HFFc6 (cell line): ENCODE measurements at regions not wholly inside any gene's neighbourhood (a gene's known extent, or its start where the extent isn't known, plus 50 kb on each side); places are given as distances from the start of the nearest gene placed in this dataset.

Experiments
- DNase-seq: peaks from one replicate; pipeline ENCODE4 v3.0.0-alpha.2; 2018
- H3K27ac Mint-ChIP-seq: 2 replicates; pipeline ENCODE4 v1.8.0; 2020; ENCODE audit warnings: mild to moderate bottlenecking, mixed read lengths
- H3K27me3 Mint-ChIP-seq: 2 replicates; pipeline ENCODE4 v1.8.0; 2021; ENCODE audit warnings: mild to moderate bottlenecking, moderate library complexity, mixed read lengths; ENCODE audit not compliant: insufficient read depth
- H3K36me3 Mint-ChIP-seq: 2 replicates; pipeline ENCODE4 v1.8.0; 2021; ENCODE audit warnings: low read depth, mixed read lengths
- H3K4me1 Mint-ChIP-seq: 2 replicates; pipeline ENCODE4 v1.8.0; 2020; ENCODE audit warnings: low read depth, mixed read lengths
- H3K4me3 Mint-ChIP-seq: 2 replicates; pipeline ENCODE4 v1.8.0; 2020; ENCODE audit warnings: mild to moderate bottlenecking, moderate library complexity, mixed read lengths
- H3K9me3 Mint-ChIP-seq: 2 replicates; pipeline ENCODE4 v1.8.0; 2020; ENCODE audit warnings: mild to moderate bottlenecking, mixed read lengths
- TF ChIP-seq, protein P1 (sequence below): fragments of 200-600 bp; sonication (generic); IDR thresholded peaks from 2 replicates; pipeline ENCODE4 v1.5.0; 2021; ENCODE audit warnings: antibody characterized with exemption, mild to moderate bottlenecking

GRCh38 chr11:37642296-37642695 is 1044.3 kb upstream of the RAG2 start:
- DNase-seq, result no peak
- H3K4me1 Mint-ChIP-seq, result no peaks in the 10 kb centered on the region
- H3K36me3 Mint-ChIP-seq, result no peaks in the 10 kb centered on the region
- TF ChIP-seq, protein P1, sequence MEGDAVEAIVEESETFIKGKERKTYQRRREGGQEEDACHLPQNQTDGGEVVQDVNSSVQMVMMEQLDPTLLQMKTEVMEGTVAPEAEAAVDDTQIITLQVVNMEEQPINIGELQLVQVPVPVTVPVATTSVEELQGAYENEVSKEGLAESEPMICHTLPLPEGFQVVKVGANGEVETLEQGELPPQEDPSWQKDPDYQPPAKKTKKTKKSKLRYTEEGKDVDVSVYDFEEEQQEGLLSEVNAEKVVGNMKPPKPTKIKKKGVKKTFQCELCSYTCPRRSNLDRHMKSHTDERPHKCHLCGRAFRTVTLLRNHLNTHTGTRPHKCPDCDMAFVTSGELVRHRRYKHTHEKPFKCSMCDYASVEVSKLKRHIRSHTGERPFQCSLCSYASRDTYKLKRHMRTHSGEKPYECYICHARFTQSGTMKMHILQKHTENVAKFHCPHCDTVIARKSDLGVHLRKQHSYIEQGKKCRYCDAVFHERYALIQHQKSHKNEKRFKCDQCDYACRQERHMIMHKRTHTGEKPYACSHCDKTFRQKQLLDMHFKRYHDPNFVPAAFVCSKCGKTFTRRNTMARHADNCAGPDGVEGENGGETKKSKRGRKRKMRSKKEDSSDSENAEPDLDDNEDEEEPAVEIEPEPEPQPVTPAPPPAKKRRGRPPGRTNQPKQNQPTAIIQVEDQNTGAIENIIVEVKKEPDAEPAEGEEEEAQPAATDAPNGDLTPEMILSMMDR, result no peak
- no peak overlapping the region for H3K4me3 Mint-ChIP-seq
- no peaks in the 10 kb centered on the region for H3K9me3 Mint-ChIP-seq
- H3K27ac Mint-ChIP-seq, result no peak overlapping the region
- no peaks in the 10 kb centered on the region; the same call in 1 of the 2 replicates for H3K27me3 Mint-ChIP-seq

- no peaks in the 10 kb centered on the region for H3K4me1 Mint-ChIP-seq
- H3K36me3 Mint-ChIP-seq, result no peaks in the 10 kb centered on the region
- TF ChIP-seq, protein P1, result no peak
Measured at GRCh38 chr11:37632748-37633147, 1034.7 kb upstream of the RAG2 start.

GRCh38 chr11:37630866-37631265 is 1032.8 kb upstream of the RAG2 start:
- no peaks in the 10 kb centered on the region; the same call in 1 of the 2 replicates for H3K9me3 Mint-ChIP-seq
- no peaks in the 10 kb centered on the region for H3K27me3 Mint-ChIP-seq
- no peak overlapping the region for H3K4me3 Mint-ChIP-seq
- no peak for DNase-seq
- TF ChIP-seq, protein P1, result no peak
- no peaks in the 10 kb centered on the region for H3K4me1 Mint-ChIP-seq
- H3K27ac Mint-ChIP-seq, result no peak overlapping the region
- no peaks in the 10 kb centered on the region for H3K36me3 Mint-ChIP-seq

More at GRCh38 chr11:37632748-37633147, 1034.7 kb upstream of the RAG2 start:
- H3K9me3 Mint-ChIP-seq, result no peaks in the 10 kb centered on the region
- no peaks in the 10 kb centered on the region for H3K27me3 Mint-ChIP-seq
- no peak for DNase-seq
- H3K27ac Mint-ChIP-seq, result no peak overlapping the region
- no peak overlapping the region for H3K4me3 Mint-ChIP-seq

GRCh38 chr11:37623778-37624177 is 1025.7 kb upstream of the RAG2 start:
- H3K4me3 Mint-ChIP-seq, result no peak overlapping the region
- no peaks in the 10 kb centered on the region for H3K4me1 Mint-ChIP-seq
- H3K27ac Mint-ChIP-seq, result no peak overlapping the region
- no peaks in the 10 kb centered on the region for H3K36me3 Mint-ChIP-seq
- H3K27me3 Mint-ChIP-seq, result 0 out of 2 replicates have a peak, but pooled peaks cover 3% of the 10 kb centered on the region
- no peak for DNase-seq
- TF ChIP-seq, protein P1, result no peak
- peaks cover 7% of the 10 kb centered on the region; the same call in 1 of the 2 replicates for H3K9me3 Mint-ChIP-seq

- Mint-ChIP-seq H3K4me3 (no peak overlapping the region), H3K27me3 (0 out of 2 replicates have a peak, but pooled peaks cover 3% of the 10 kb centered on the region), H3K9me3 (peaks cover 7% of the 10 kb centered on the region; the same call in 1 of the 2 replicates), H3K4me1 (no peaks in the 10 kb centered on the region), H3K36me3 (no peaks in the 10 kb centered on the region), H3K27ac (no peak overlapping the region)
- TF ChIP-seq, protein P1, result no peak
- DNase-seq, result no peak
Measured at GRCh38 chr11:37621662-37622061, 1023.6 kb upstream of the RAG2 start.

- TF ChIP-seq, protein P1, result no peak
- Mint-ChIP-seq H3K27me3 (no peaks in the 10 kb centered on the region), H3K4me1 (no peaks in the 10 kb centered on the region), H3K9me3 (peaks cover 7% of the 10 kb centered on the region; the same call in 1 of the 2 replicates), H3K4me3 (no peak overlapping the region), H3K27ac (no peak overlapping the region), H3K36me3 (no peaks in the 10 kb centered on the region)
- DNase-seq, result no peak
Measured at GRCh38 chr11:37616291-37616690, 1018.3 kb upstream of the RAG2 start.
